Tibial nerve (tissue), 4 donors: ENCODE measurements at regions not wholly inside any gene's neighbourhood (a gene's known extent, or its start where the extent isn't known, plus 50 kb on each side); places are given as distances from the start of the nearest gene placed in this dataset.

ENCODE experiments used
- DNase-seq, 2 donors: peaks; one replicate each; pipeline ENCODE4 v3.0.0-alpha.2; 2019; ENCODE audit warnings: low spot score in 2 of 2
- H3K27ac ChIP-seq, 4 donors: fragments of 200-600 bp; sonication (generic) in 3 of 4; one replicate each; pipeline ENCODE4 v1.5.1; 2017 to 2019; ENCODE audit warnings: mild to moderate bottlenecking in 1 of 4
- H3K27me3 ChIP-seq, 2 donors: fragments of 200-600 bp; sonication (generic) in 1 of 2; one replicate each; pipeline versions ENCODE4 v1.5.1 to v1.6.0; 2017 to 2019
- H3K36me3 ChIP-seq, 3 donors: fragments of 200-600 bp; sonication (generic); one replicate each; pipeline ENCODE4 v1.5.1; 2018 to 2019
- H3K4me1 ChIP-seq, 4 donors: fragments of 200-600 bp; sonication (generic) in 3 of 4; one replicate each; pipeline ENCODE4 v1.5.1; 2017 to 2019
- H3K4me3 ChIP-seq, 4 donors: fragments of 200-600 bp; sonication (generic) in 3 of 4; one replicate each; pipeline ENCODE4 v1.5.1; 2017 to 2019; ENCODE audit warnings: mild to moderate bottlenecking in 1 of 4, moderate library complexity in 1 of 4
- H3K9me3 ChIP-seq, 4 donors: fragments of 200-600 bp; sonication (generic) in 3 of 4; one replicate each; pipeline ENCODE4 v1.5.1; 2017 to 2019
- EP300 ChIP-seq, 2 donors: sonication (generic); formaldehyde crosslinking; IDR thresholded peaks; one replicate each; pipeline ENCODE4 v1.6.1; 2017; ENCODE audit warnings: antibody characterized with exemption in 2 of 2, mild to moderate bottlenecking in 1 of 2
- POLR2A ChIP-seq, 2 donors: fragments of 450-650 bp; IDR thresholded peaks; one replicate each; pipeline ENCODE4 v1.6.1; 2017; ENCODE audit warnings: antibody characterized with exemption in 2 of 2, mild to moderate bottlenecking in 2 of 2, moderate library complexity in 2 of 2
- WGBS, 2 donors: methylation state at CpG; one replicate each; pipeline ENCODE4 v1.1.5; 2018; 5-methylcytosine and 5-hydroxymethylcytosine counted together
- TF ChIP-seq, protein P1 (sequence below), 5 experiments: fragments of 200-600 bp in 3 of 5; fragments of 450-650 bp in 2 of 5; sonication (generic) in 3 of 5; IDR thresholded peaks; one replicate each; pipeline ENCODE4 v1.5.1; 2016 to 2019; ENCODE audit warnings: antibody characterized with exemption in 5 of 5, mild to moderate bottlenecking in 3 of 5, moderate library complexity in 2 of 5

DNA sequence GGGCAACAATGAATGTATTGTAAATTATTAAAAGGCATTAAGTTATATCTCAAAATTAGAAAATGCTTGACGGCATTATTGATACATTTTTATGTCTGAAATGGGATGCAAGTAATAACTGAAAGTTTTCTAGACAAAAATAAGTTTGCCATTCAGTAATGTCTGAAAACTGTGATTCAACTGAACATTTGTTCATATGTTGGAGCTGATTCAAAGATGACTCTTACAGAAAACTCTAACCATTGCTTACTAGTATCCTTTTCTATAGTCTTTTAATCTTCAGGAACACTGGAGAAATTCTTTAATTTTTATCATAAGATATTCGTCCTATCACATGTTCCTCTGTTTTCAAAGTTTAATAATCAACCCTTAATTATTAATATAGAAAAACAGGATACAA lies 71.1 kb upstream of the TFEC start:
- DNase-seq: no peak
- Histone ChIP-seq H3K27ac (no peak overlapping the region), H3K9me3 (no peaks in the 10 kb centered on the region), H3K27me3 (no peaks in the 10 kb centered on the region), H3K36me3 (no peaks in the 10 kb centered on the region), H3K4me3 (no peak overlapping the region), H3K4me1 (no peaks in the 10 kb centered on the region)
- WGBS, 2 donors: 45 to 56% methylated on average over 2 of the region's 2 CpGs
- TF ChIP-seq, protein P1, sequence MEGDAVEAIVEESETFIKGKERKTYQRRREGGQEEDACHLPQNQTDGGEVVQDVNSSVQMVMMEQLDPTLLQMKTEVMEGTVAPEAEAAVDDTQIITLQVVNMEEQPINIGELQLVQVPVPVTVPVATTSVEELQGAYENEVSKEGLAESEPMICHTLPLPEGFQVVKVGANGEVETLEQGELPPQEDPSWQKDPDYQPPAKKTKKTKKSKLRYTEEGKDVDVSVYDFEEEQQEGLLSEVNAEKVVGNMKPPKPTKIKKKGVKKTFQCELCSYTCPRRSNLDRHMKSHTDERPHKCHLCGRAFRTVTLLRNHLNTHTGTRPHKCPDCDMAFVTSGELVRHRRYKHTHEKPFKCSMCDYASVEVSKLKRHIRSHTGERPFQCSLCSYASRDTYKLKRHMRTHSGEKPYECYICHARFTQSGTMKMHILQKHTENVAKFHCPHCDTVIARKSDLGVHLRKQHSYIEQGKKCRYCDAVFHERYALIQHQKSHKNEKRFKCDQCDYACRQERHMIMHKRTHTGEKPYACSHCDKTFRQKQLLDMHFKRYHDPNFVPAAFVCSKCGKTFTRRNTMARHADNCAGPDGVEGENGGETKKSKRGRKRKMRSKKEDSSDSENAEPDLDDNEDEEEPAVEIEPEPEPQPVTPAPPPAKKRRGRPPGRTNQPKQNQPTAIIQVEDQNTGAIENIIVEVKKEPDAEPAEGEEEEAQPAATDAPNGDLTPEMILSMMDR (IDR thresholded peaks at IDR 0.05): no peak
- TF ChIP-seq EP300 (IDR thresholded peaks at IDR 0.05) (no peak), POLR2A (IDR thresholded peaks at IDR 0.05) (no peak)

DNA sequence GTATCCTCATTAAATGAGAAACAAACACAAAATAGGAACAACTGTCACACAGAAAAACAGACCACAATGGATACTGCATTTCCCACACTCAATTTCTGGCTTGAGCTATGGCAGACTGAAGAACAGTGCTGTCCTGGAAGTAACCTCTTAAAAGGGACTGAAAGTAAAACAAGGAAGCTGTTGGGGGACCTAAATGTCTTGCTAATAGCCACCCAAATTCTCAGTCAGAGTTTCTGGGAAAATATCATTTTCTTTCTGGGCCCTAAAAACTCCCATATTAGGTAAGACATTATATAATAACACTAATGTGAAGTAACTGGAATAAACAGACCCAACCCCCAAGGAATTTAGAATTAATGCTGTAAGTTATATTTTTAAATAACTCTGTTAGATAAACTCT lies 80.9 kb upstream of the TFEC start:
- Histone ChIP-seq H3K27ac (no peak overlapping the region), H3K27me3 (no peaks in the 10 kb centered on the region), H3K36me3 (no peaks in the 10 kb centered on the region), H3K4me3 (no peak overlapping the region), H3K9me3 (no peaks in the 10 kb centered on the region), H3K4me1 (no peaks in the 10 kb centered on the region)
- TF ChIP-seq, protein P1 (IDR thresholded peaks at IDR 0.05): no peak
- no peak for TF ChIP-seq POLR2A (IDR thresholded peaks at IDR 0.05)
- no peak for TF ChIP-seq EP300 (IDR thresholded peaks at IDR 0.05)
- DNase-seq: no peak

DNA sequence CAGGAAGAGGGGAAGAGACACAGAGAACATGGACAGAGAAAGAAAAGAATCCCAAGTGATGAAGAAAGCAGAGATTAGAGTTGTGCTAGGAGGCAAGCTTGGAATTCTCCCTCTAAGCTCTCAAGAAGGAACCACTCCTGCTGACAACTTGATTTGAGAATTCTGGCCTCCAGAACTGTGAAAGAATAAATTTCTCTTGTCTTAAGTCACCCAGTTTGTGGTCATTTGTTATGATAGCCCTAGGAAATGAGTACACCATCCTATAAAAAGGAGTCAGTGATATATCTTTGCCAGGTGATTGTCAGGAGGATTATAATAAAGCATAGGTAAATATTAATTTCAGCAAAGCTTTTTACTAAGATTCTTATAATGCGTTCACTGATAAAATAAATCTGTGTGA lies 82.7 kb upstream of the TFEC start:
- Histone ChIP-seq H3K27me3 (no peaks in the 10 kb centered on the region), H3K4me3 (no peak overlapping the region), H3K9me3 (no peaks in the 10 kb centered on the region), H3K36me3 (no peaks in the 10 kb centered on the region), H3K27ac (no peak overlapping the region), H3K4me1 (no peaks in the 10 kb centered on the region)
- no peak for DNase-seq
- TF ChIP-seq, protein P1 (IDR thresholded peaks at IDR 0.05): no peak
- TF ChIP-seq EP300 (IDR thresholded peaks at IDR 0.05): no peak
- no peak for TF ChIP-seq POLR2A (IDR thresholded peaks at IDR 0.05)
- 90 to 98% methylated on average over 1 of the region's 1 CpG for WGBS, 2 donors

DNA sequence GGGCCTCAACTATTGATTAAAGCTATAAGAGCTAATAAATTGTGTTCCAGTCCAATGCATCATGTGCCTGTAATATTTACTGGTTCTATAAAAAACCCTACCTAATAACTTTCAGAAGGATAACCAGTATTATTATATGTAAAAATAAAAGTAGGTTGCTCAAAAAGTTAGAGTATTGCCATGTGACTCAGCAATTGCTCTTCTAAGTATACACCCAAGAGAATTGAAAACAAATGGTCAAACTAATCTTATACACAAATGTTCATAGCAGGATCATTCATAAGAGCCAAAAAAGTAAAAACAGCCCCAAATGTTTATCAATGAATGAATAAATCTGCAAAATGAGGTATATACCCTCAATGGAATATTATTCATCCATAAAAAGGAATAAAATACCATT lies 89.5 kb upstream of the TES start:
- Histone ChIP-seq H3K36me3 (no peaks in the 10 kb centered on the region), H3K4me1 (peaks cover 0 to 8% (median 0%) of the 10 kb centered on the region in 4 donors), H3K9me3 (no peaks in the 10 kb centered on the region), H3K27ac (no peak overlapping the region), H3K27me3 (no peaks in the 10 kb centered on the region), H3K4me3 (no peak overlapping the region)
- DNase-seq: no peak
- TF ChIP-seq, protein P1 (IDR thresholded peaks at IDR 0.05): no peak
- TF ChIP-seq POLR2A (IDR thresholded peaks at IDR 0.05) (no peak), EP300 (IDR thresholded peaks at IDR 0.05) (no peak)

DNA sequence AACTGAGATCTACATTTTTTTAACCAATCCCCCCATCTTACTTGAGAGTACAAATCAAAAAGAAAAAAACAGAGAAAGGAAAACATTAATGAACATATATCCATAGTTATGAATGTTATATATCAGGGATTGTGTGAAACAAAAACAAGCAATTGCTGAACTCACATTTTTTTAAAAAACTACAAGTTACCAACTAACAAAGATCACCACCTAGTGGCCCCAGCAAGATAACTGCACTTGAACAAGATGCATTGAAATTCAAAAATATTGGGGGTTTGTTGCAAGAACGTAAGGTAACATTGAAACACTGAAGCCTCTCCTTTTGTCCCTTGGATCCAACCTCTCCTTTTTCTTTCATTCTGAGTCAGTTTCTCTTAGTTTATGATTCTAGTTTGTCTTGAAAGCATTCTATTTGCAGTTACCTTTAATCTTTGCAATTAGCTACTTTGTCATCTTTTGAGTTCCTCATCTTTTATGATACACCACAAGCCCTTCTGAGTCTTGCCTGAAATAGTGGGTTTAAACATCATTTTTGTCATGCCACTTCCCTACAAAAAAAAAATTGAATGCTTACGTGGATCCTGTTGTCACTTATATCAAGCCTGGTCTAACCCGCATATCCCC lies 87.3 kb upstream of the TES start:
- DNase-seq: no peak
- H3K36me3 ChIP-seq: no peaks in the 10 kb centered on the region
- peaks cover 0 to 5% (median 0%) of the 10 kb centered on the region in 4 donors for H3K9me3 ChIP-seq
- H3K4me3 ChIP-seq: no peak overlapping the region
- H3K27me3 ChIP-seq: no peaks in the 10 kb centered on the region
- H3K27ac ChIP-seq: no peak overlapping the region
- peaks cover 0 to 8% (median 0%) of the 10 kb centered on the region in 4 donors for H3K4me1 ChIP-seq
- TF ChIP-seq, protein P1 (IDR thresholded peaks at IDR 0.05): peak; percentile 42 to 64 (median 51)
- TF ChIP-seq POLR2A (IDR thresholded peaks at IDR 0.05): no peak
- WGBS, 2 donors: 54% methylated on average over 3 of the region's 3 CpGs
